ENCODE measurements at regions not wholly inside any gene's neighbourhood (a gene's known extent, or its start where the extent isn't known, plus 50 kb on each side); places are given as distances from the start of the nearest gene placed in this dataset.

- no peak for DNase-seq
Observed at GRCh38 chr1:87636198-87636892, 307.7 kb downstream of the LMO4 start.

GRCh38 chr1:87638636-87639035, 310.0 kb downstream of the LMO4 start:
- DNase-seq: no peak

GRCh38 chr1:87641996-87642395, 313.3 kb downstream of the LMO4 start:
- no peak for DNase-seq

- no peak for DNase-seq
Observed at GRCh38 chr1:87642581-87643221, 314.0 kb downstream of the LMO4 start.

- DNase-seq: no peak
Observed at GRCh38 chr1:87644033-87644578, 315.4 kb downstream of the LMO4 start.

- DNase-seq: no peak
Observed at GRCh38 chr1:87644579-87645190, 316.0 kb downstream of the LMO4 start.

- no peak for DNase-seq
Observed at GRCh38 chr1:87647430-87648177, 318.9 kb downstream of the LMO4 start.

GRCh38 chr1:87648323-87649119, 319.8 kb downstream of the LMO4 start:
- no peak for DNase-seq

GRCh38 chr1:87650306-87650705, 321.6 kb downstream of the LMO4 start:
- no peak for DNase-seq

GRCh38 chr1:87652176-87652575, 323.5 kb downstream of the LMO4 start:
- no peak for DNase-seq

- no peak for DNase-seq
Observed at GRCh38 chr1:87665151-87665550, 336.5 kb downstream of the LMO4 start.

- no peak for DNase-seq
Observed at GRCh38 chr1:87666681-87667080, 338.0 kb downstream of the LMO4 start.

- no peak for DNase-seq
Observed at GRCh38 chr1:87669674-87670073, 341.0 kb downstream of the LMO4 start.

GRCh38 chr1:87673309-87673708, 344.6 kb downstream of the LMO4 start:
- no peak for DNase-seq

GRCh38 chr1:87673748-87674147, 345.1 kb downstream of the LMO4 start:
- no peak for DNase-seq

- DNase-seq: no peak
Observed at GRCh38 chr1:87674791-87675190, 346.1 kb downstream of the LMO4 start.

GRCh38 chr1:87678266-87678665, 349.6 kb downstream of the LMO4 start:
- DNase-seq: no peak

GRCh38 chr1:87682565-87682964, 353.9 kb downstream of the LMO4 start:
- no peak for DNase-seq

GRCh38 chr1:87683196-87683956, 354.7 kb downstream of the LMO4 start:
- no peak for DNase-seq

- DNase-seq: no peak
Observed at GRCh38 chr1:87684194-87684593, 355.5 kb downstream of the LMO4 start.

GRCh38 chr1:87684713-87685205, 356.1 kb downstream of the LMO4 start:
- DNase-seq: no peak

All from stimulated activated CD4-positive, alpha-beta T cell treated with anti-CD3 and anti-CD28 coated beads, Interleukin-4, amount 100 ng/mL, for 24 hours (primary cell).